M059J (cell line): ENCODE measurements at regions not wholly inside any gene's neighbourhood (a gene's known extent, or its start where the extent isn't known, plus 50 kb on each side); places are given as distances from the start of the nearest gene placed in this dataset.

Source experiments
- DNase-seq: peaks from one replicate; pipeline ENCODE4 v3.0.0-alpha.2; 2012; ENCODE audit warnings: low read depth

DNA sequence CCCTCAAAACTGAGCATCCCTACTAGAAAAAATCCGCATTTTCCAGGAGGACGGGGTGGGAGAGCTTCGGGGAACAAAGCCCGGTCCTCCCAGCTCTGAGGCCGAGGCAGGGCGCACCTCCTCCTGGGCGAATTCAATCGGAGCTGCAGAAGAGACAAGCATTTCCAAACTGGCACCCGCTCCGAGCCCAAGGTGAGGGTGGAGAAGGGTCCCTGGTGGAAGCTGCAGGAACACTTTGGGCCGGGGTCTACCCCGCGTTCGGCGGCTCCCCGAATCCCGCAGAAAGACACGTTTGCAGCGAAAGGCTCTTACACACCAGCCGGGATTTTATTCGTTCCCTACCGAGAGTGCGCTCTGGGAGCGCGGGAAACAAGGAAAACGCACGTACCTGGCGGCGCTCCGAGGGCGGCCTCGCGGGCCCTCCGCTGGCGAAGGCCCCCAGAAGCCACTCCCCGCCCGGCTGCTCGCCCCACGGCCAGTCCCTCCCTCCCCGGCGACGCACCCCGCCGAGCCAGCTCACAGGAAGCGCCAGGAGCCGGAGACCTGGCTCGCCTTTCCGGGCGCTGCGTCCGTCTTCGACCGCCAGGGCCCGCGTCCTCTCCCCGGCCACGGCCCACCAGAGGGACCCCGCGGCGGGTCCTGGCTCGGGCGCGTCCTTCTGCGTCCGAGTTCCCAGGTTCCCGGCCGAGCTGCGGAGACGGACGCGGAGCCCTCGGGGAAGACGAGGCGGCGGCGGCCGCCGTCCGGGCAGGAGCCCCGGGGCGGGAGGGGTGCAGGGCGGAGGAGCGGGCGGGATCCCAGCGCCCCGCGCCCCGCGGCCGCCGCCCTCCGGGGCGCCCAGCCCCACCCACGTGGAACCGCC lies 49.8 kb upstream of the BAHCC1 start:
- DNase-seq: peak; percentile 89
